ENCODE measurements at regions not wholly inside any gene's neighbourhood (a gene's known extent, or its start where the extent isn't known, plus 50 kb on each side); places are given as distances from the start of the nearest gene placed in this dataset.
A peak's percentile ranks its signal among the peaks of the same experiment; 100 is the strongest.
"Not testable (repeated sequence)": the region's sequence is repeated elsewhere in the genome, so short reads cannot be mapped to it uniquely, and the experiment has no call there.

GRCh38 chr9:108779551-108780325 lies 76.0 kb downstream of the ACTL7B start:
- H3K27ac ChIP-seq: no peak overlapping the region
- TF ChIP-seq ZFX (IDR thresholded peaks at IDR 0.05; ENCODE audit: borderline replicate concordance): no peak
- TF ChIP-seq, protein P1, sequence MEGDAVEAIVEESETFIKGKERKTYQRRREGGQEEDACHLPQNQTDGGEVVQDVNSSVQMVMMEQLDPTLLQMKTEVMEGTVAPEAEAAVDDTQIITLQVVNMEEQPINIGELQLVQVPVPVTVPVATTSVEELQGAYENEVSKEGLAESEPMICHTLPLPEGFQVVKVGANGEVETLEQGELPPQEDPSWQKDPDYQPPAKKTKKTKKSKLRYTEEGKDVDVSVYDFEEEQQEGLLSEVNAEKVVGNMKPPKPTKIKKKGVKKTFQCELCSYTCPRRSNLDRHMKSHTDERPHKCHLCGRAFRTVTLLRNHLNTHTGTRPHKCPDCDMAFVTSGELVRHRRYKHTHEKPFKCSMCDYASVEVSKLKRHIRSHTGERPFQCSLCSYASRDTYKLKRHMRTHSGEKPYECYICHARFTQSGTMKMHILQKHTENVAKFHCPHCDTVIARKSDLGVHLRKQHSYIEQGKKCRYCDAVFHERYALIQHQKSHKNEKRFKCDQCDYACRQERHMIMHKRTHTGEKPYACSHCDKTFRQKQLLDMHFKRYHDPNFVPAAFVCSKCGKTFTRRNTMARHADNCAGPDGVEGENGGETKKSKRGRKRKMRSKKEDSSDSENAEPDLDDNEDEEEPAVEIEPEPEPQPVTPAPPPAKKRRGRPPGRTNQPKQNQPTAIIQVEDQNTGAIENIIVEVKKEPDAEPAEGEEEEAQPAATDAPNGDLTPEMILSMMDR (IDR thresholded peaks at IDR 0.05): no peak

GRCh38 chr9:108776920-108777639 lies 78.7 kb downstream of the ACTL7B start:
- no peak for TF ChIP-seq ZFX (IDR thresholded peaks at IDR 0.05; ENCODE audit: borderline replicate concordance)
- TF ChIP-seq, protein P1 (IDR thresholded peaks at IDR 0.05): peak; percentile 42
- H3K27ac ChIP-seq: no peak overlapping the region

DNA sequence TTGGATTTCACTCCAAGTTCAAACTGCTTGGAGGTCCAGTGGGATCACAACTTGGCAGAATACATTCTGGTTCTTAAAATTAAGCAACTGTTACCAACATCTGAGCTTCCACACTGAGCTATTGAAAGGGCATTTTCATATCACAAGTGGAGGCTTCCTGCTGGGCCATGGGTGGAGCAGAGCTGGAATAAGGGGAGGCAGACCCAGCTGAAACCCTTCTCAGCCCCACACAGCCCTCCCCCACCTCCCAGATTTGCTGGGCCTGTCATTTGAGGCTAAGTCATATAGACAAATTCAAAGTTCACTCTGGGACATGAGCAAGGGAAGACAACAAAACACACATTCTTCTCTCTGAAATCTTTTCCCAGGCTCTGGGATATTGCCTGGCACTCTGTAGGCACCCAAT lies 79.9 kb downstream of the ACTL7B start:
- TF ChIP-seq ZFX (IDR thresholded peaks at IDR 0.05; ENCODE audit: borderline replicate concordance): no peak
- TF ChIP-seq, protein P1 (IDR thresholded peaks at IDR 0.05): no peak
- H3K27ac ChIP-seq: no peak overlapping the region

DNA sequence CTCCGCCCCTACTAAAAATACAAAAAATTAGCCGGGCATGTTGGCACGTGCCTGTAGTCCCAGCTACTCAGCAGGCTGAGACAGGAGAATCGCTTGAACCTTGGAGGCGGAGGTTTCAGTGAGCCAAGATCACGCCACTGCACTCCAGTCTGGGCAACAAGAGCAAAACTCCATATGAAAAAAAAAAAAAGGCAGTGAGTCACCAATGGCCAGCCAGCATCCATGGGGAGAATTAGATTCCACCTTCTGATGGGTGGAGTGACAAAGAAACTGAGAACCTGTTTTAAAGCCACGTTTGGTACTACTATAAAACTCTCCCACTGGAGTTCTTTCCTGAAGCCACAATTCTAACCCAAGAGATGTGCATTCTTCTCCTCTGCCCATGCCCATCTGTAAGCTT lies 81.7 kb downstream of the ACTL7B start:
- H3K27ac ChIP-seq: not testable (repeated sequence)

GRCh38 chr9:108772301-108772894 lies 83.4 kb downstream of the ACTL7B start:
- no peak for TF ChIP-seq ZFX (IDR thresholded peaks at IDR 0.05; ENCODE audit: borderline replicate concordance)
- TF ChIP-seq, protein P1 (IDR thresholded peaks at IDR 0.05): no peak
- H3K27ac ChIP-seq: no peak overlapping the region

- no peak for TF ChIP-seq ZFX (IDR thresholded peaks at IDR 0.05; ENCODE audit: borderline replicate concordance)
- TF ChIP-seq, protein P1 (IDR thresholded peaks at IDR 0.05): no peak
- no peak overlapping the region for H3K27ac ChIP-seq
These were observed 87.0 kb downstream of the ACTL7B start for GRCh38 chr9:108768744-108769143.

GRCh38 chr9:108766626-108767161 lies 89.1 kb downstream of the ACTL7B start:
- no peak overlapping the region for H3K27ac ChIP-seq
- no peak for TF ChIP-seq ZFX (IDR thresholded peaks at IDR 0.05; ENCODE audit: borderline replicate concordance)
- TF ChIP-seq, protein P1 (IDR thresholded peaks at IDR 0.05): no peak

All from 22Rv1 (cell line).